Body of pancreas (tissue), 4 donors: ENCODE measurements at regions not wholly inside any gene's neighbourhood (a gene's known extent, or its start where the extent isn't known, plus 50 kb on each side); places are given as distances from the start of the nearest gene placed in this dataset.

Experiments used
- ATAC-seq: fragments of 150-250 bp; one replicate; pipeline ENCODE4 v1.9.1; 2016
- DNase-seq, 4 donors: peaks; one replicate each; pipeline ENCODE4 v3.0.0-alpha.2; 2019
- H3K27ac ChIP-seq, 4 donors: fragments of 200-600 bp; sonication (generic); 1 replicate in 3 of 4; 2 replicates in 1 of 4; pipeline versions ENCODE4 v1.5.1 to v1.6.1; 2016 to 2019; ENCODE audit warnings: mild to moderate bottlenecking in 1 of 4, mixed read lengths in 1 of 4, moderate library complexity in 1 of 4
- H3K27me3 ChIP-seq, 2 donors: fragments of 200-600 bp; sonication (generic); one replicate each; pipeline ENCODE4 v1.6.0; 2016; ENCODE audit warnings: mild to moderate bottlenecking in 1 of 2
- H3K36me3 ChIP-seq, 2 donors: fragments of 200-600 bp; sonication (generic); replicated peaks in 1 of 2; 2 replicates each; pipeline ENCODE4 v1.5.1; 2016; ENCODE audit warnings: low read depth in 2 of 2; ENCODE audit not compliant: insufficient read depth in 1 of 2
- H3K4me1 ChIP-seq: fragments of 200-600 bp; sonication (generic); one replicate; pipeline ENCODE4 v1.6.0; 2016
- H3K4me3 ChIP-seq, 2 donors: fragments of 200-600 bp; sonication (generic); 1 replicate in 1 of 2; 2 replicates in 1 of 2; pipeline ENCODE4 v1.5.1; 2016 to 2019
- H3K9me3 ChIP-seq, 3 donors: fragments of 200-600 bp; sonication (generic); 1 replicate in 2 of 3; 2 replicates in 1 of 3; pipeline ENCODE4 v1.5.1; 2016
- POLR2A ChIP-seq, 3 donors: fragments of 450-650 bp; IDR thresholded peaks; one replicate each; pipeline ENCODE4 v1.6.1; 2016; ENCODE audit warnings: antibody characterized with exemption in 3 of 3, mild to moderate bottlenecking in 2 of 3
- WGBS, 2 donors: methylation state at CpG; one replicate each; pipeline ENCODE4 v1.1.5; 2017; 5-methylcytosine and 5-hydroxymethylcytosine counted together
- intact Hi-C: fragments of 100-400 bp; cut with DNase I; formaldehyde crosslinking; loops from one replicate; pipeline ENCODE4 v1.15.1; 2023
- TF ChIP-seq, protein P1 (sequence below), 7 experiments: fragments of 450-650 bp in 4 of 7; fragments of 200-600 bp in 3 of 7; sonication (generic) in 3 of 7; IDR thresholded peaks; one replicate each; pipeline ENCODE4 v1.5.1; 2016 to 2019; ENCODE audit warnings: antibody characterized with exemption in 7 of 7

GRCh38 chr17:15019158-15019557 lies 246.0 kb downstream of the PMP22 start:
- H3K27me3 ChIP-seq = no peaks in the 10 kb centered on the region
- no peak overlapping the region for H3K27ac ChIP-seq
- 76 to 78% methylated on average over 3 of the region's 3 CpGs for WGBS, 2 donors
- TF ChIP-seq POLR2A (IDR thresholded peaks at IDR 0.05) = no peak
- TF ChIP-seq, protein P1, sequence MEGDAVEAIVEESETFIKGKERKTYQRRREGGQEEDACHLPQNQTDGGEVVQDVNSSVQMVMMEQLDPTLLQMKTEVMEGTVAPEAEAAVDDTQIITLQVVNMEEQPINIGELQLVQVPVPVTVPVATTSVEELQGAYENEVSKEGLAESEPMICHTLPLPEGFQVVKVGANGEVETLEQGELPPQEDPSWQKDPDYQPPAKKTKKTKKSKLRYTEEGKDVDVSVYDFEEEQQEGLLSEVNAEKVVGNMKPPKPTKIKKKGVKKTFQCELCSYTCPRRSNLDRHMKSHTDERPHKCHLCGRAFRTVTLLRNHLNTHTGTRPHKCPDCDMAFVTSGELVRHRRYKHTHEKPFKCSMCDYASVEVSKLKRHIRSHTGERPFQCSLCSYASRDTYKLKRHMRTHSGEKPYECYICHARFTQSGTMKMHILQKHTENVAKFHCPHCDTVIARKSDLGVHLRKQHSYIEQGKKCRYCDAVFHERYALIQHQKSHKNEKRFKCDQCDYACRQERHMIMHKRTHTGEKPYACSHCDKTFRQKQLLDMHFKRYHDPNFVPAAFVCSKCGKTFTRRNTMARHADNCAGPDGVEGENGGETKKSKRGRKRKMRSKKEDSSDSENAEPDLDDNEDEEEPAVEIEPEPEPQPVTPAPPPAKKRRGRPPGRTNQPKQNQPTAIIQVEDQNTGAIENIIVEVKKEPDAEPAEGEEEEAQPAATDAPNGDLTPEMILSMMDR (IDR thresholded peaks at IDR 0.05) = no peak
- DNase-seq (no peak), ATAC-seq (no peak)
- no peak overlapping the region for H3K4me3 ChIP-seq
- intact Hi-C loops = no loop called here
- H3K4me1 ChIP-seq = no peaks in the 10 kb centered on the region
- H3K9me3 ChIP-seq = no peaks in the 10 kb centered on the region
- no peaks in the 10 kb centered on the region for H3K36me3 ChIP-seq

- Histone ChIP-seq H3K4me3 (no peak overlapping the region), H3K27ac (no peak overlapping the region), H3K9me3 (no peaks in the 10 kb centered on the region), H3K36me3 (no peaks in the 10 kb centered on the region), H3K27me3 (no peaks in the 10 kb centered on the region), H3K4me1 (no peaks in the 10 kb centered on the region)
- intact Hi-C loops = no loop called here
- WGBS, 2 donors = 39 to 43% methylated on average over 6 of the region's 6 CpGs
- no peak for DNase-seq
- TF ChIP-seq, protein P1 (IDR thresholded peaks at IDR 0.05) = no peak
- TF ChIP-seq POLR2A (IDR thresholded peaks at IDR 0.05) = no peak
- no peak for ATAC-seq
Observed at GRCh38 chr17:15012351-15012980, 252.7 kb downstream of the PMP22 start.

GRCh38 chr17:15009087-15009486 lies 256.0 kb downstream of the PMP22 start:
- H3K4me1 ChIP-seq = no peaks in the 10 kb centered on the region
- no peak overlapping the region for H3K4me3 ChIP-seq
- DNase-seq (no peak), ATAC-seq (no peak)
- no peaks in the 10 kb centered on the region for H3K27me3 ChIP-seq
- no peaks in the 10 kb centered on the region for H3K9me3 ChIP-seq
- WGBS, 2 donors = 45 to 46% methylated on average over 6 of the region's 6 CpGs
- H3K36me3 ChIP-seq = no peaks in the 10 kb centered on the region
- H3K27ac ChIP-seq = no peak overlapping the region
- TF ChIP-seq POLR2A (IDR thresholded peaks at IDR 0.05) = no peak
- TF ChIP-seq, protein P1 (IDR thresholded peaks at IDR 0.05) = no peak
- intact Hi-C loops = no loop called here

- ATAC-seq (no peak), DNase-seq (no peak)
- no peaks in the 10 kb centered on the region for H3K9me3 ChIP-seq
- H3K4me3 ChIP-seq = no peak overlapping the region
- H3K4me1 ChIP-seq = no peaks in the 10 kb centered on the region
- H3K36me3 ChIP-seq = no peaks in the 10 kb centered on the region
- WGBS, 2 donors = 66 to 68% methylated on average over 7 of the region's 7 CpGs
- H3K27me3 ChIP-seq = no peaks in the 10 kb centered on the region
- H3K27ac ChIP-seq = no peak overlapping the region
- intact Hi-C loops = no loop called here
- no peak for TF ChIP-seq POLR2A (IDR thresholded peaks at IDR 0.05)
- TF ChIP-seq, protein P1 (IDR thresholded peaks at IDR 0.05) = no peak
Observed at GRCh38 chr17:15007147-15007553, 258.0 kb downstream of the PMP22 start.

DNA sequence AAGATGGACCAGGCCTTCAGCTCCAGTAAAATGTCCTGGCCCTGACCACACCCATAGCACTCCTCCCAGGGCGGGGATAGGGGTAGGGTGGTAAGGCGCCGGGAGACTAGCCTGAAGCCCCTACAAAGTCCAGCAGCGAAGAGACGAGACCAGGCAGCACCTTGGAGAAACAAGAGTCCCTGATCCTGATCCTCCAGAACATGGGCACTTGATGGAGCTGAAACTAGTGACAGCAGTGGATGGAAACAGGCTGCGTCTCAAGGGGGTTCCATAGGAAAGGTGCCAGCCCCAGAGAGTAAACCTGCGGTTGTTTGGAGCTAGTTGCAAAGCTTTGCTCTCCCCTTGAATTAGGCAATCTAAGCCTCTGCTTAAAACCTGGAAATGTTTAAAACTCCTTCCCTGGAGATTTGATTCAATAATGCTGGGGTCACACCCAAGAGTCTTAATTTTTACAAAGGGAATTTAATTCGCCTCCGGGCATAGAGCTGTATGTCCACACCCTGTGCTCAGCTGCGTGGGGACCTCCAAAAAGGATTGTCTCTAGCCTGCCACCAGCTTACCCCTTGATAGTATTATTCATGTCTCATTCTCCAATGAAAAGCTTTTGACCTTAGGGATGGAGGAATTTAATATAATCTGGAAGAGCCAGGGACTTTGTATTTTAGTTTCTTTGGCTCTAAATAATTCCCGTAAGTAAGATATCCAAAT lies 258.6 kb downstream of the PMP22 start:
- H3K9me3 ChIP-seq = no peaks in the 10 kb centered on the region
- H3K4me1 ChIP-seq = no peaks in the 10 kb centered on the region
- intact Hi-C loops = no loop called here
- WGBS, 2 donors = 84 to 89% methylated on average over 11 of the region's 11 CpGs
- no peak for TF ChIP-seq POLR2A (IDR thresholded peaks at IDR 0.05)
- TF ChIP-seq, protein P1 (IDR thresholded peaks at IDR 0.05) = no peak
- H3K36me3 ChIP-seq = no peaks in the 10 kb centered on the region
- ATAC-seq = no peak
- H3K27ac ChIP-seq = no peak overlapping the region
- no peak overlapping the region for H3K4me3 ChIP-seq
- DNase-seq = no peak
- H3K27me3 ChIP-seq = no peaks in the 10 kb centered on the region
